H1 (cell line): ENCODE measurements at regions not wholly inside any gene's neighbourhood (a gene's known extent, or its start where the extent isn't known, plus 50 kb on each side); places are given as distances from the start of the nearest gene placed in this dataset.

ENCODE experiments used
- CTCF ChIA-PET: fragments of 300-600 bp; sonication (Branson Sonifier 250); formaldehyde crosslinking; loops from one replicate; lab custom pipeline; 2021; ENCODE audit not compliant: partially characterized antibody; lab: Charles Lee
- POLR2A ChIA-PET: fragments of 300-600 bp; sonication (Branson Sonifier 250); formaldehyde crosslinking; loops from one replicate; lab custom pipeline; 2021; ENCODE audit warnings: inconsistent platforms; ENCODE audit not compliant: partially characterized antibody; lab: Charles Lee
- DNase-seq, 2 experiments: peaks; one replicate each; pipeline versions ENCODE4 v3.0.0 to v3.0.0-alpha.2; 2010 to 2022; ENCODE audit warnings: low spot score in 2 of 2, low read depth in 1 of 2, mixed read lengths in 1 of 2
- FAIRE-seq: peaks from 2 replicates; lab custom pipeline; 2011; peaks lifted over from hg19 to GRCh38; lab: Jason Lieb, UNC
- H2AFZ ChIP-seq: 2 replicates; pipeline ENCODE4 v1.8.1; 2012; ENCODE audit warnings: low read length, inconsistent platforms
- H2AK5ac ChIP-seq: 2 replicates; pipeline ENCODE4 v1.6.1; 2013; ENCODE audit warnings: low read depth, low read length
- H2BK120ac ChIP-seq: replicated peaks from 2 replicates; pipeline ENCODE3; 2013; ENCODE audit warnings: low read depth, low read length, inconsistent platforms
- H2BK12ac ChIP-seq: 2 replicates; pipeline ENCODE4 v1.6.1; 2013; ENCODE audit warnings: low read depth, low read length
- H2BK15ac ChIP-seq: 2 replicates; pipeline ENCODE4 v1.6.1; 2013; ENCODE audit warnings: low read length
- H2BK20ac ChIP-seq: 2 replicates; pipeline ENCODE4 v1.6.1; 2013; ENCODE audit warnings: low read length
- H2BK5ac ChIP-seq: 2 replicates; pipeline ENCODE4 v1.6.1; 2013; ENCODE audit warnings: low read depth, low read length
- H3K14ac ChIP-seq: 2 replicates; pipeline ENCODE4 v1.6.1; 2013; ENCODE audit warnings: inconsistent platforms; ENCODE audit not compliant: insufficient read length
- H3K18ac ChIP-seq: 2 replicates; pipeline ENCODE4 v1.6.1; 2013; ENCODE audit warnings: low read length; ENCODE audit errors: extremely low read depth
- H3K23ac ChIP-seq: 2 replicates; pipeline ENCODE4 v1.6.1; 2013; ENCODE audit warnings: inconsistent platforms; ENCODE audit not compliant: insufficient read length
- H3K23me2 ChIP-seq: 2 replicates; pipeline ENCODE4 v1.6.1; 2013; ENCODE audit warnings: low read depth, low read length
- H3K27ac ChIP-seq: 2 replicates; pipeline ENCODE4 v1.6.1; 2011; ENCODE audit warnings: low read depth, low read length, inconsistent platforms
- H3K27me3 ChIP-seq, 4 experiments: replicated peaks in 1 of 4; 1 replicate in 1 of 4; 2 replicates in 3 of 4; pipeline versions ENCODE4 v1.6.1 to v1.8.1; 2011 to 2013; ENCODE audit warnings: low read length in 3 of 4, mild to moderate bottlenecking in 3 of 4, inconsistent platforms in 2 of 4, mixed read lengths in 2 of 4, moderate library complexity in 1 of 4; ENCODE audit not compliant: control insufficient read depth in 3 of 4, insufficient read depth in 3 of 4; ENCODE audit errors: extremely low read depth in 1 of 4
- H3K36me3 ChIP-seq, 4 experiments: 2 replicates each; pipeline versions ENCODE4 v1.6.1 to v1.8.1; 2011 to 2013; ENCODE audit warnings: mild to moderate bottlenecking in 4 of 4, low read length in 3 of 4, moderate library complexity in 2 of 4, control low read depth in 1 of 4, inconsistent platforms in 1 of 4; ENCODE audit not compliant: insufficient read depth in 4 of 4, control insufficient read depth in 2 of 4
- H3K4ac ChIP-seq: replicated peaks from 2 replicates; pipeline ENCODE3; 2013; ENCODE audit warnings: low read length, low read depth, mixed read lengths, inconsistent platforms; ENCODE audit not compliant: insufficient read length
- H3K4me1 ChIP-seq, 4 experiments: replicated peaks in 1 of 4; 1 replicate in 1 of 4; 2 replicates in 3 of 4; pipeline versions ENCODE4 v1.6.1 to v1.8.1; 2011 to 2013; ENCODE audit warnings: low read length in 3 of 4, inconsistent platforms in 2 of 4, mixed read lengths in 1 of 4; ENCODE audit not compliant: insufficient read depth in 4 of 4, control insufficient read depth in 3 of 4
- H3K4me2 ChIP-seq, 2 experiments: 2 replicates each; pipeline versions ENCODE4 v1.6.1 to v1.8.1; 2011 to 2013; ENCODE audit warnings: low read depth in 2 of 2, low read length in 2 of 2, control low read depth in 1 of 2, inconsistent platforms in 1 of 2, mild to moderate bottlenecking in 1 of 2; ENCODE audit not compliant: insufficient read depth in 1 of 2
- H3K4me3 ChIP-seq, 4 experiments: fragments of 200-600, 300-600 bp in 1 of 4; sonication (generic), shearing (Covaris generic), sonication (Bioruptor Twin) in 1 of 4; 2 replicates each; pipeline versions ENCODE4 v1.5.1 to v1.8.1; 2011 to 2016; ENCODE audit warnings: low read length in 4 of 4, low read depth in 3 of 4, control low read depth in 2 of 4, inconsistent platforms in 2 of 4, mild to moderate bottlenecking in 2 of 4, mixed read lengths in 1 of 4, moderate library complexity in 1 of 4; ENCODE audit not compliant: insufficient read depth in 2 of 4; ENCODE audit errors: extremely low read depth in 1 of 4
- H3K56ac ChIP-seq: replicated peaks from 2 replicates; pipeline ENCODE3; 2013; ENCODE audit warnings: low read depth, mild to moderate bottlenecking, mixed read lengths, low read length, inconsistent platforms; ENCODE audit not compliant: insufficient read length
- H3K79me1 ChIP-seq: 2 replicates; pipeline ENCODE4 v1.6.1; 2013; ENCODE audit warnings: low read depth, low read length, control low read depth
- H3K79me2 ChIP-seq, 2 experiments: 2 replicates each; pipeline versions ENCODE4 v1.6.1 to v1.8.1; 2012 to 2013; ENCODE audit warnings: low read length in 2 of 2, mild to moderate bottlenecking in 2 of 2, inconsistent platforms in 1 of 2; ENCODE audit not compliant: insufficient read depth in 2 of 2, control insufficient read depth in 1 of 2
- H3K9ac ChIP-seq, 4 experiments: replicated peaks in 1 of 4; 1 replicate in 1 of 4; 2 replicates in 3 of 4; pipeline versions ENCODE4 v1.6.1 to v1.8.1; 2011 to 2013; ENCODE audit warnings: low read depth in 3 of 4, low read length in 3 of 4, control low read depth in 2 of 4, mild to moderate bottlenecking in 2 of 4, moderate library complexity in 2 of 4, inconsistent platforms in 1 of 4; ENCODE audit errors: extremely low read depth in 1 of 4
- H3K9me3 ChIP-seq, 2 experiments: 2 replicates each; pipeline versions ENCODE4 v1.6.1 to v1.8.1; 2012 to 2013; ENCODE audit warnings: mild to moderate bottlenecking in 2 of 2, moderate library complexity in 2 of 2, control low read depth in 1 of 2, inconsistent platforms in 1 of 2, low read depth in 1 of 2, low read length in 1 of 2, mixed read lengths in 1 of 2; ENCODE audit not compliant: insufficient read depth in 2 of 2
- H4K20me1 ChIP-seq, 2 experiments: replicated peaks in 1 of 2; 2 replicates each; pipeline versions ENCODE3 to v1.8.1; 2011 to 2013; ENCODE audit warnings: inconsistent platforms in 2 of 2, low read length in 2 of 2, mild to moderate bottlenecking in 1 of 2; ENCODE audit not compliant: insufficient read depth in 2 of 2, control insufficient read depth in 1 of 2
- H4K5ac ChIP-seq: 2 replicates; pipeline ENCODE4 v1.6.1; 2013; ENCODE audit warnings: low read length, low read depth, mixed read lengths, inconsistent platforms; ENCODE audit not compliant: insufficient read length
- H4K8ac ChIP-seq: 2 replicates; pipeline ENCODE4 v1.8.0; 2013; ENCODE audit warnings: mild to moderate bottlenecking, moderate library complexity, low read length, inconsistent platforms; ENCODE audit not compliant: insufficient read depth; ENCODE audit errors: extremely low read depth
- H4K91ac ChIP-seq: replicated peaks from 2 replicates; pipeline ENCODE3; 2013; ENCODE audit warnings: low read length, mixed read lengths, inconsistent platforms; ENCODE audit not compliant: insufficient read length
- CBX5 ChIP-seq: fragments of 300-800, 300-1000 bp; sonication (generic); IDR thresholded peaks from 2 replicates; pipeline ENCODE4 v1.7.1; 2016; ENCODE audit warnings: antibody characterized with exemption, low read length, low read depth
- CREB1 ChIP-seq: IDR thresholded peaks from 2 replicates; pipeline ENCODE4 v1.6.1; 2012; ENCODE audit warnings: inconsistent platforms
- GABPA ChIP-seq: IDR thresholded peaks from 2 replicates; pipeline ENCODE4 v1.6.1; 2011; ENCODE audit warnings: mild to moderate bottlenecking, low read length, moderate library complexity, borderline replicate concordance; ENCODE audit not compliant: insufficient read depth
- JUND ChIP-seq: IDR thresholded peaks from 2 replicates; pipeline ENCODE4 v1.6.1; 2011; ENCODE audit warnings: mild to moderate bottlenecking, improper control_type of control experiment, low read length
- KDM1A ChIP-seq: fragments of 200-600, 300-600 bp; sonication (generic); IDR thresholded peaks from 2 replicates; pipeline ENCODE4 v1.7.1; 2016; ENCODE audit warnings: mild to moderate bottlenecking, low read length, borderline replicate concordance
- MAFK ChIP-seq: IDR thresholded peaks from 2 replicates; pipeline ENCODE4 v1.6.1; 2012; ENCODE audit warnings: low read depth, mild to moderate bottlenecking, improper control_type of control experiment, low read length
- MAX ChIP-seq: IDR thresholded peaks from 2 replicates; pipeline ENCODE4 v1.6.1; 2012; ENCODE audit warnings: inconsistent platforms
- RXRA ChIP-seq: IDR thresholded peaks from 2 replicates; pipeline ENCODE4 v1.6.1; 2011; ENCODE audit warnings: low read depth, mild to moderate bottlenecking, low read length, moderate library complexity; ENCODE audit not compliant: insufficient read depth
- SIRT6 ChIP-seq: IDR thresholded peaks from one replicate; pipeline ENCODE4 v1.7.1; 2012; ENCODE audit warnings: low read length, inconsistent platforms
- SP1 ChIP-seq: IDR thresholded peaks from 2 replicates; pipeline ENCODE4 v1.6.1; 2011; ENCODE audit warnings: low read depth, low read length
- TCF12 ChIP-seq: IDR thresholded peaks from 2 replicates; pipeline ENCODE4 v1.6.1; 2011; ENCODE audit warnings: low read depth, mild to moderate bottlenecking, low read length
- WGBS, 2 experiments: shearing (Covaris generic) in 1 of 2; methylation state at CpG; one replicate each; pipeline versions ENCODE4 v1.1.6 to v1.1.7; 2013 to 2015; ENCODE audit warnings: low lambda C conversion rate in 2 of 2, mixed read lengths in 2 of 2, inconsistent platforms in 1 of 2, low coverage in 1 of 2, missing lambda C conversion rate in 1 of 2; ENCODE audit not compliant: insufficient replicate concordance in 2 of 2, insufficient coverage in 1 of 2, insufficient read length in 1 of 2; ENCODE audit errors: extremely low coverage in 1 of 2, missing lambda C conversion rate in 1 of 2; 5-methylcytosine and 5-hydroxymethylcytosine counted together

GRCh38 chr6:23505026-23505425 lies 621.0 kb upstream of the NRSN1 start:
- Histone ChIP-seq H3K4me2 (no peak overlapping the region), H2AK5ac (no peak overlapping the region), H4K5ac (no peak overlapping the region), H3K27me3 (no peaks in the 10 kb centered on the region), H3K4ac (no peak overlapping the region), H3K4me1 (no peaks in the 10 kb centered on the region), H4K20me1 (no peaks in the 10 kb centered on the region), H2AFZ (no peak overlapping the region), H4K91ac (no peak overlapping the region), H2BK20ac (no peak overlapping the region), H3K36me3 (no peaks in the 10 kb centered on the region), H3K14ac (no peak overlapping the region), H3K79me1 (no peaks in the 10 kb centered on the region), H2BK15ac (no peak overlapping the region), H2BK12ac (no peak overlapping the region), H2BK5ac (no peak overlapping the region), H3K9ac (no peak overlapping the region), H3K56ac (no peak overlapping the region), H2BK120ac (no peak overlapping the region), H4K8ac (no peak overlapping the region), H3K27ac (no peak overlapping the region), H3K9me3 (no peaks in the 10 kb centered on the region), H3K23ac (no peak overlapping the region), H3K4me3 (no peak overlapping the region), H3K79me2 (no peaks in the 10 kb centered on the region), H3K23me2 (no peaks in the 10 kb centered on the region), H3K18ac (no peak overlapping the region)
- WGBS, 2 experiments: 95% methylated on average over 3 of the region's 3 CpGs; no CpG with 5 or more reads in 1 of the 2 experiments
- TF ChIP-seq CBX5 (no peak), TCF12 (no peak), RXRA (no peak), SP1 (no peak), JUND (no peak), SIRT6 (no peak), CREB1 (no peak), MAX (no peak), KDM1A (no peak), MAFK (no peak), GABPA (no peak)
- FAIRE-seq: no peak
- CTCF ChIA-PET: no interaction called here
- no peak for DNase-seq
- POLR2A ChIA-PET: no interaction called here
